Upper lobe of left lung (tissue), 6 donors: ENCODE measurements at regions not wholly inside any gene's neighbourhood (a gene's known extent, or its start where the extent isn't known, plus 50 kb on each side); places are given as distances from the start of the nearest gene placed in this dataset.

ENCODE experiments used
- ATAC-seq, 2 donors: fragments of 200-7000 bp; cut with Tn5 transposase; one replicate each; pipeline ENCODE4 v1.9.1; 2022; ENCODE audit warnings: mild to moderate bottlenecking in 2 of 2, moderate library complexity in 2 of 2; ENCODE audit not compliant: low FRiP score in 2 of 2
- DNase-seq, 2 donors: peaks; one replicate each; pipeline ENCODE4 v3.0.0-alpha.2; 2019 to 2020
- H3K27ac ChIP-seq, 4 donors: fragments of 200-600 bp; sonication (generic); one replicate each; pipeline ENCODE4 v1.5.1; 2016 to 2019
- H3K27me3 ChIP-seq, 4 donors: fragments of 200-600 bp; sonication (generic); one replicate each; pipeline ENCODE4 v1.5.1; 2017 to 2019
- H3K36me3 ChIP-seq, 4 donors: fragments of 200-600 bp; sonication (generic); one replicate each; pipeline ENCODE4 v1.5.1; 2016 to 2019
- H3K4me1 ChIP-seq, 4 donors: fragments of 200-600 bp; sonication (generic); one replicate each; pipeline ENCODE4 v1.5.1; 2018 to 2019
- H3K4me3 ChIP-seq, 4 donors: fragments of 200-600 bp; sonication (generic); one replicate each; pipeline ENCODE4 v1.5.1; 2017 to 2019; ENCODE audit warnings: mild to moderate bottlenecking in 2 of 4, moderate library complexity in 1 of 4
- H3K9me3 ChIP-seq, 4 donors: fragments of 200-600 bp; sonication (generic); one replicate each; pipeline ENCODE4 v1.5.1; 2018 to 2019
- EP300 ChIP-seq, 4 donors: sonication (generic); formaldehyde crosslinking; IDR thresholded peaks; one replicate each; pipeline ENCODE4 v1.5.1; 2017; ENCODE audit warnings: antibody characterized with exemption in 4 of 4, control low read depth in 2 of 4
- POLR2A ChIP-seq, 4 donors: fragments of 450-650 bp; IDR thresholded peaks; one replicate each; pipeline ENCODE4 v1.5.1; 2016 to 2017; ENCODE audit warnings: antibody characterized with exemption in 4 of 4, mild to moderate bottlenecking in 2 of 4
- POLR2AphosphoS5 ChIP-seq, 2 donors: sonication (generic); formaldehyde crosslinking; IDR thresholded peaks; one replicate each; pipeline ENCODE4 v1.5.1; 2017; ENCODE audit warnings: antibody characterized with exemption in 2 of 2
- WGBS, 2 donors: methylation state at CpG; one replicate each; pipeline ENCODE4 v1.1.5; 2017 to 2018; 5-methylcytosine and 5-hydroxymethylcytosine counted together
- TF ChIP-seq, protein P1 (sequence below), 6 experiments: fragments of 450-650 bp in 4 of 6; fragments of 200-600 bp in 2 of 6; sonication (generic) in 2 of 6; IDR thresholded peaks; one replicate each; pipeline ENCODE4 v1.5.1; 2016 to 2019; ENCODE audit warnings: antibody characterized with exemption in 6 of 6
- donor health status: DM: no; HTN: no; CAD: no; lungs with moderate emphysema.
- donor health status: DM: no; HTN: yes; CAD: no; lungs with severe emphysema.

DNA sequence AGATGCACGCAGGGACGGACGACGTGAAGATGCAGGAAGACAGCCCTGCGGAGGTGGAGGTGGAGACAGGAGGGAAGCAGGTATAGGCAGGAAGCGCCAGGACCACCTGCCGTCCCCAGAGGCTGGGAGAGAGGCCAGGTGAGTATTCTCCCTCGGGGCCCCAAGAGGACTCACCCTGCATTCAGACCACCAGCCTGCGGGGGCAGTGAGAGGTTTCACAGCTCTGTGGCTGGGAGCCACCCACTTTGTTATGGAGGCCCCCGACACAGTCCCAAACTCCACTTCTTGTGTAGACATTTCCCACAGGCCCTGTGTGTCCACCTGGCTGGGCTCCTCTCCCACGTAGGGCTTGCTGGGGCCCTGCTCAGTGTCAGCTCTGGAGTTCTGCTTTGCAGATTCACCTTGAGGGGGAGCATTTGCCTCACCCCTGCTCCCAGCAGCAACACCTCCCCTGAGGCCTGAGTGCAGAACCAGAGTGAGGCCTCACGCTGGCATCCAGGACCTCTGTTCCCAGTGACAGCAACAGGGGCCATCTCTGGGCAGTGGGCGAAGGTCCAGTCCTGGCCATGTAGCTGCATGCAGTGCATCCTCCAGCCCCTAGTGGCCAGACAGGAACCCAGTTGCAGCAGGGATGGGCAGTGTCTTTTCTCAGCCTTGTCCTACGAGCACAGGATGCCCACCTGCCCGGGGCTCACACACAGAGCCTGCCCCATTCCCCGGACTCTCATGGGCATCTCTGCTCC lies 119.4 kb upstream of the IQSEC1 start:
- H3K27me3 ChIP-seq: no peaks in the 10 kb centered on the region
- no peak for ATAC-seq

DNA sequence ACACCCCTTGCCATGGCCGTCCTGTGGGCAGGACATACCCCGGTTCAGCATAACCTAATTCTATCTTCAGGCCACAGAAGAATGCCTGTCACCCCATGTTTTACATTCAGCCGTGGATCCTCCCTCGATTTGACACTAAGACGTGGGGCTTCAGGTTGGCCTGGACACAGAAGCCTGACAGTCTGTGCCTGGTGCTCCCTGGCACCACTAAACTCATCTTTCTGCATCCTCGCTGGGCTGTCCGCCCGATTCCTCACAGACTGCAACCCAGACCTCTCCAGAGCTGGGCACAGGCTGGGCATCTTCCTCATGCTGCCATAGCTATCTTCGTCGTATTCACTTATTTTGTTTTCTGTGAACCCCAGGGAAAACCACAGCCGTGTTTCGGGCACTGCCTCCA lies 117.8 kb upstream of the IQSEC1 start:
- H3K4me1 ChIP-seq: peaks cover 0 to 10% (median 4%) of the 10 kb centered on the region in 4 donors
- H3K4me3 ChIP-seq: no peak overlapping the region
- ATAC-seq: no peak
- H3K27me3 ChIP-seq: no peaks in the 10 kb centered on the region
- H3K27ac ChIP-seq: no peak overlapping the region
- H3K36me3 ChIP-seq: no peaks in the 10 kb centered on the region
- WGBS, 2 donors: 91 to 92% methylated on average over 12 of the region's 12 CpGs
- no peaks in the 10 kb centered on the region for H3K9me3 ChIP-seq
- TF ChIP-seq POLR2AphosphoS5 (IDR thresholded peaks at IDR 0.05): no peak
- TF ChIP-seq EP300 (IDR thresholded peaks at IDR 0.05): no peak
- TF ChIP-seq, protein P1, sequence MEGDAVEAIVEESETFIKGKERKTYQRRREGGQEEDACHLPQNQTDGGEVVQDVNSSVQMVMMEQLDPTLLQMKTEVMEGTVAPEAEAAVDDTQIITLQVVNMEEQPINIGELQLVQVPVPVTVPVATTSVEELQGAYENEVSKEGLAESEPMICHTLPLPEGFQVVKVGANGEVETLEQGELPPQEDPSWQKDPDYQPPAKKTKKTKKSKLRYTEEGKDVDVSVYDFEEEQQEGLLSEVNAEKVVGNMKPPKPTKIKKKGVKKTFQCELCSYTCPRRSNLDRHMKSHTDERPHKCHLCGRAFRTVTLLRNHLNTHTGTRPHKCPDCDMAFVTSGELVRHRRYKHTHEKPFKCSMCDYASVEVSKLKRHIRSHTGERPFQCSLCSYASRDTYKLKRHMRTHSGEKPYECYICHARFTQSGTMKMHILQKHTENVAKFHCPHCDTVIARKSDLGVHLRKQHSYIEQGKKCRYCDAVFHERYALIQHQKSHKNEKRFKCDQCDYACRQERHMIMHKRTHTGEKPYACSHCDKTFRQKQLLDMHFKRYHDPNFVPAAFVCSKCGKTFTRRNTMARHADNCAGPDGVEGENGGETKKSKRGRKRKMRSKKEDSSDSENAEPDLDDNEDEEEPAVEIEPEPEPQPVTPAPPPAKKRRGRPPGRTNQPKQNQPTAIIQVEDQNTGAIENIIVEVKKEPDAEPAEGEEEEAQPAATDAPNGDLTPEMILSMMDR (IDR thresholded peaks at IDR 0.05): no peak
- TF ChIP-seq POLR2A (IDR thresholded peaks at IDR 0.05): no peak
- no peak for DNase-seq

More for the DNA sequence above, 119.4 kb upstream of the IQSEC1 start:
- TF ChIP-seq, protein P1 (IDR thresholded peaks at IDR 0.05): peak in 1 of 6 experiments; percentile 13
- TF ChIP-seq EP300 (IDR thresholded peaks at IDR 0.05): no peak
- Histone ChIP-seq H3K4me3 (no peak overlapping the region), H3K4me1 (peaks cover 0 to 10% (median 4%) of the 10 kb centered on the region in 4 donors), H3K27ac (no peak overlapping the region), H3K9me3 (no peaks in the 10 kb centered on the region), H3K36me3 (no peaks in the 10 kb centered on the region)
- DNase-seq: peak in 1 of 2 donors; percentile 18
- WGBS, 2 donors: 79 to 87% methylated on average over 13 to 16 of the region's 16 CpGs

DNA sequence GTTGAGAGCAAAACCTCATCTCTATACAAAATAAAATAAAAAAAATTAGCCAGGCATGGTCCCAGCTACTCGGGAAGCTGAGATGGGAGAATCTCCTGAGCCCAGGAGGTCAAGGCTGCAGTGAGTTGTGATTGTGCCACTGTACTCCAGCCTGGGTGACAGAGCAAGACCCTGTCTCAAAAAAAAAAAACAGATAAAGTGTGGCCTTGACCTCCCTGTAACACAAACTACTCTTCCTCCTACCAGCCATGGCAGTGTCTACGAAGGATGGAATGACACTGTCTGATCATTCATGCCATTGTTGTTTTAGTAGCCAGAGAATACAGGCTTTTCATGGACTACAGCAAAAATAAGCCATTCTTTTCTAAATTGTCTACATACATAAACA lies 117.1 kb upstream of the IQSEC1 start:
- no peak for DNase-seq
- Histone ChIP-seq H3K36me3 (no peaks in the 10 kb centered on the region), H3K27me3 (no peaks in the 10 kb centered on the region), H3K4me3 (no peak overlapping the region), H3K4me1 (peaks cover 0 to 10% (median 4%) of the 10 kb centered on the region in 4 donors), H3K9me3 (no peaks in the 10 kb centered on the region), H3K27ac (no peak overlapping the region)
- TF ChIP-seq, protein P1 (IDR thresholded peaks at IDR 0.05): no peak
- TF ChIP-seq POLR2A (IDR thresholded peaks at IDR 0.05) (no peak), POLR2AphosphoS5 (IDR thresholded peaks at IDR 0.05) (no peak), EP300 (IDR thresholded peaks at IDR 0.05) (no peak)
- ATAC-seq: no peak
- WGBS, 2 donors: 91 to 97% methylated on average over 2 of the region's 2 CpGs

- DNase-seq (peak in 1 of 2 donors; percentile 27), ATAC-seq (no peak)
- H3K4me1 ChIP-seq: peaks cover 0 to 10% (median 4%) of the 10 kb centered on the region in 4 donors
- no peak overlapping the region for H3K27ac ChIP-seq
- no peak for TF ChIP-seq POLR2AphosphoS5 (IDR thresholded peaks at IDR 0.05)
- TF ChIP-seq, protein P1 (IDR thresholded peaks at IDR 0.05): no peak
- no peak for TF ChIP-seq EP300 (IDR thresholded peaks at IDR 0.05)
- no peak for TF ChIP-seq POLR2A (IDR thresholded peaks at IDR 0.05)
- H3K36me3 ChIP-seq: no peaks in the 10 kb centered on the region
- H3K4me3 ChIP-seq: no peak overlapping the region
- 72 to 75% methylated on average over 10 to 11 of the region's 11 CpGs for WGBS, 2 donors
- H3K9me3 ChIP-seq: peaks cover 0 to under 1% (median 0%) of the 10 kb centered on the region in 4 donors
- H3K27me3 ChIP-seq: no peaks in the 10 kb centered on the region
These were observed 116.6 kb upstream of the IQSEC1 start for GRCh38 chr3:13189639-13190377.
